Natural killer cell (primary cell): ENCODE measurements at regions not wholly inside any gene's neighbourhood (a gene's known extent, or its start where the extent isn't known, plus 50 kb on each side); places are given as distances from the start of the nearest gene placed in this dataset.
"Not testable (repeated sequence)": the region's sequence is repeated elsewhere in the genome, so short reads cannot be mapped to it uniquely, and the experiment has no call there.

Experiments
- ATAC-seq, 3 donors: fragments of 150-1000 bp in 2 of 3; fragments of 200-7000 bp in 1 of 3; cut with Tn5 transposase; 1 replicate in 1 of 3; 2 replicates in 2 of 3; pipeline ENCODE4 v1.10.0; 2021; ENCODE audit warnings: mild to moderate bottlenecking in 2 of 3, moderate library complexity in 2 of 3
- DNase-seq, 2 donors: peaks; one replicate each; pipeline versions ENCODE4 v3.0.0 to v3.0.0-alpha.2; 2013 to 2021; ENCODE audit warnings: mixed read lengths in 1 of 2
- H3K27ac ChIP-seq: one replicate; pipeline ENCODE4 v1.5.1; 2013; ENCODE audit warnings: mild to moderate bottlenecking, low read length
- H3K27me3 ChIP-seq: one replicate; pipeline ENCODE4 v1.6.1; 2013; ENCODE audit warnings: low read length; ENCODE audit not compliant: control insufficient read depth, insufficient read depth
- H3K36me3 ChIP-seq: one replicate; pipeline ENCODE4 v1.6.1; 2013; ENCODE audit warnings: low read length; ENCODE audit not compliant: control insufficient read depth, insufficient read depth
- H3K4me1 ChIP-seq: one replicate; pipeline ENCODE4 v1.6.1; 2013; ENCODE audit warnings: low read length; ENCODE audit not compliant: control insufficient read depth, insufficient read depth
- H3K4me3 ChIP-seq: one replicate; pipeline ENCODE4 v1.5.1; 2013; ENCODE audit warnings: low read length
- H3K9me3 ChIP-seq: one replicate; pipeline ENCODE4 v1.6.1; 2013; ENCODE audit warnings: low read length; ENCODE audit not compliant: control insufficient read depth, insufficient read depth
- H3K27ac Mint-ChIP-seq, 2 donors: one replicate each; pipeline ENCODE4 v1.8.0; 2022; ENCODE audit warnings: mild to moderate bottlenecking in 2 of 2, mixed read lengths in 2 of 2, moderate library complexity in 1 of 2
- H3K27me3 Mint-ChIP-seq, 2 donors: one replicate each; pipeline ENCODE4 v1.8.0; 2022; ENCODE audit warnings: low read depth in 2 of 2, mixed read lengths in 2 of 2
- H3K36me3 Mint-ChIP-seq: one replicate; pipeline ENCODE4 v1.8.0; 2022; ENCODE audit warnings: mixed read lengths
- H3K4me1 Mint-ChIP-seq, 2 donors: one replicate each; pipeline ENCODE4 v1.8.0; 2022; ENCODE audit warnings: mixed read lengths in 2 of 2
- H3K4me3 Mint-ChIP-seq: one replicate; pipeline ENCODE4 v1.8.0; 2022; ENCODE audit warnings: mild to moderate bottlenecking, moderate library complexity, mixed read lengths
- H3K9me3 Mint-ChIP-seq, 2 donors: one replicate each; pipeline ENCODE4 v1.8.0; 2022; ENCODE audit warnings: mixed read lengths in 2 of 2
- CTCF ChIP-seq: fragments of 200-600 bp; IDR thresholded peaks from one replicate; pipeline ENCODE4 v1.8.0; 2022; ENCODE audit warnings: antibody characterized with exemption
- WGBS: methylation state at CpG from one replicate; pipeline ENCODE4 v1.1.7; 2013; ENCODE audit warnings: missing lambda C conversion rate; ENCODE audit not compliant: insufficient coverage; 5-methylcytosine and 5-hydroxymethylcytosine counted together
- intact Hi-C: fragments of 100-400 bp; cut with micrococcal nuclease; formaldehyde crosslinking; loops from one replicate; pipeline ENCODE4 v1.14.2; 2022

GRCh38 chr2:187783446-187783845, 229.2 kb upstream of the TFPI start:
- no peak overlapping the region for H3K27ac ChIP-seq
- H3K36me3 Mint-ChIP-seq, result no peaks in the 10 kb centered on the region
- no peaks in the 10 kb centered on the region for H3K27me3 Mint-ChIP-seq
- no peak overlapping the region for H3K4me3 Mint-ChIP-seq
- TF ChIP-seq CTCF, result no peak
- no peaks in the 10 kb centered on the region for H3K4me1 ChIP-seq
- H3K9me3 ChIP-seq, result no peaks in the 10 kb centered on the region
- H3K4me3 ChIP-seq, result no peak overlapping the region
- H3K4me1 Mint-ChIP-seq, result no peaks in the 10 kb centered on the region
- intact Hi-C loops, result no loop called here
- no peak for ATAC-seq
- 100% methylated on average over 1 of the region's 1 CpG for WGBS
- H3K36me3 ChIP-seq, result no peaks in the 10 kb centered on the region
- H3K27me3 ChIP-seq, result no peaks in the 10 kb centered on the region
- H3K9me3 Mint-ChIP-seq, result peaks cover 16 to 30% of the 10 kb centered on the region in 2 donors
- no peak overlapping the region for H3K27ac Mint-ChIP-seq
- no peak for DNase-seq

DNA sequence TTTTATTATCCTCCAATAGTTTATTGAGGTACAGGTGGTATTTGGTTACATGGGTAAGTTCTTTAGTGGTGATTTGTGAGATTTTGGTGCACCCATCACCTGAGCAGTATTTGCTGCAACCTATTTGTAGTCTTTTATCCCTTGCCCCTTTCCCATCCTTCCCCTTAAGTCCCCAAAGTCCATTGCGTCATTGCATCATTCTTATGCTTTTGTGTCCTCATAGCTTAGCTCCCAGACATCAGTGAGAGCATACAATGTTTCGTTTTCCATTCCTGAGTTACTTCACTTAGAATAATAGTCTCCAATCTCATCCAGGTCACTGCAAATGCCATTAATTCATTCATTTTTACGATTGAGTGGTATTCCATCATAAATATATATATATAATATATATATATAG, 229.9 kb upstream of the TFPI start:
- H3K27me3 Mint-ChIP-seq, H3K4me1 Mint-ChIP-seq, H3K36me3 Mint-ChIP-seq, H3K4me1 ChIP-seq, H3K4me3 ChIP-seq, intact Hi-C loops, DNase-seq, H3K27ac Mint-ChIP-seq, H3K4me3 Mint-ChIP-seq, ATAC-seq, H3K9me3 ChIP-seq, H3K27me3 ChIP-seq, H3K36me3 ChIP-seq, H3K27ac ChIP-seq: not testable (repeated sequence)
- 76% methylated on average over 2 of the region's 3 CpGs for WGBS
- H3K9me3 Mint-ChIP-seq, result peaks cover 18 to 35% of the 10 kb centered on the region in 2 donors

DNA sequence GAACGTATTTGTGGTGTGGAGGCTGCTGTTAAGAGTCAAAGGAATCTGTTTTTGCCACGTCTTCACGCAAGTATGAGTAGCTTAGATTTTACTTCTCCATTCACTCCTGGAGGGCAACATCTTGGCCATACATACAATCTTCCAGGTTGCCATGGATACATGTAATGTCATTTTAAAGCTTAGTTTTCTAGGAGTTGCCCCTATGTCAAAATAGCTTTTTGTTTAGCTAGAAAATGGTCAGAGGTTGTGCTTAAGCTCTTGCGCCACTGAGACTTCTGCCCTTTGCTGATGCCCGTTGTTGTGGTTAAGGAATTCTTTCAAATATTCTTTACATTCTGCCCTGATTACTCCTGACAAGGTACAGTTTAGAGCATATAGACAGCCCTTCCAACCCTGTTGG, 245.4 kb upstream of the TFPI start:
- Mint-ChIP-seq H3K36me3 (peaks cover 8% of the 10 kb centered on the region), H3K4me1 (no peaks in the 10 kb centered on the region), H3K9me3 (peaks cover 7 to 20% of the 10 kb centered on the region in 2 donors), H3K4me3 (no peak overlapping the region), H3K27ac (no peak overlapping the region), H3K27me3 (no peaks in the 10 kb centered on the region)
- no peak for ATAC-seq
- H3K9me3 ChIP-seq, result peaks cover 3% of the 10 kb centered on the region
- DNase-seq, result no peak
- no peak overlapping the region for H3K27ac ChIP-seq
- no peaks in the 10 kb centered on the region for H3K4me1 ChIP-seq
- no peaks in the 10 kb centered on the region for H3K36me3 ChIP-seq
- intact Hi-C loops, result no loop called here
- no peaks in the 10 kb centered on the region for H3K27me3 ChIP-seq
- TF ChIP-seq CTCF, result no peak
- WGBS, result 100% methylated on average over 4 of the region's 5 CpGs
- no peak overlapping the region for H3K4me3 ChIP-seq

- no peak for TF ChIP-seq CTCF
- Histone ChIP-seq H3K27ac (no peak overlapping the region), H3K36me3 (no peaks in the 10 kb centered on the region), H3K9me3 (peaks cover 3% of the 10 kb centered on the region), H3K27me3 (no peaks in the 10 kb centered on the region), H3K4me1 (no peaks in the 10 kb centered on the region), H3K4me3 (no peak overlapping the region)
- WGBS, result 85% methylated on average over 4 of the region's 4 CpGs
- Mint-ChIP-seq H3K27me3 (no peaks in the 10 kb centered on the region), H3K4me3 (no peak overlapping the region), H3K27ac (no peak overlapping the region), H3K4me1 (no peaks in the 10 kb centered on the region), H3K9me3 (peaks cover 8 to 19% of the 10 kb centered on the region in 2 donors), H3K36me3 (peaks cover 5% of the 10 kb centered on the region)
- no peak for DNase-seq
- intact Hi-C loops, result no loop called here
- ATAC-seq, result no peak
Observed at GRCh38 chr2:187803816-187804215, 249.6 kb upstream of the TFPI start.
